OCI-LY3 (cell line): ENCODE measurements at regions not wholly inside any gene's neighbourhood (a gene's known extent, or its start where the extent isn't known, plus 50 kb on each side); places are given as distances from the start of the nearest gene placed in this dataset.

Source experiments
- H2AFZ ChIP-seq: fragments of 200-600, 300-600 bp; shearing (Covaris generic); 2 replicates; pipeline ENCODE4 v1.6.0; 2014; ENCODE audit warnings: antibody characterized with exemption, low read depth, low read length
- H3K27ac ChIP-seq: fragments of 200-600, 300-600 bp; sonication (generic); 2 replicates; pipeline ENCODE4 v1.5.1; 2014; ENCODE audit warnings: mild to moderate bottlenecking, low read length, moderate library complexity, mixed read lengths
- H3K27me3 ChIP-seq: fragments of 200-600, 300-600 bp; sonication (generic); 2 replicates; pipeline ENCODE4 v1.6.1; 2014; ENCODE audit warnings: low read depth, low read length, mixed read lengths
- H3K36me3 ChIP-seq: fragments of 200-600, 300-600 bp; sonication (generic); replicated peaks from 2 replicates; pipeline ENCODE3; 2014; ENCODE audit warnings: low read depth, low read length, mixed read lengths
- H3K4me1 ChIP-seq: fragments of 300-600, 200-600 bp; sonication (generic); 2 replicates; pipeline ENCODE4 v1.6.1; 2014; ENCODE audit warnings: low read length, mixed read lengths
- H3K4me2 ChIP-seq: fragments of 200-600, 300-600 bp; sonication (generic); 2 replicates; pipeline ENCODE4 v1.6.1; 2014; ENCODE audit warnings: low read length, mixed read lengths
- H3K4me3 ChIP-seq: fragments of 300-600, 200-600 bp; sonication (generic); 2 replicates; pipeline ENCODE4 v1.5.1; 2014; ENCODE audit warnings: antibody characterized with exemption, mild to moderate bottlenecking, low read length, moderate library complexity
- H3K79me2 ChIP-seq: fragments of 300-600, 200-600 bp; shearing (Covaris generic); 2 replicates; pipeline ENCODE4 v1.6.1; 2014; ENCODE audit warnings: mild to moderate bottlenecking, low read length, mixed read lengths
- H3K9ac ChIP-seq: fragments of 300-600, 200-600 bp; shearing (Covaris generic); 2 replicates; pipeline ENCODE4 v1.6.0; 2014; ENCODE audit warnings: mild to moderate bottlenecking, low read length, moderate library complexity
- H3K9me3 ChIP-seq: fragments of 200-600, 300-600 bp; shearing (Covaris generic); 2 replicates; pipeline ENCODE4 v1.6.1; 2014; ENCODE audit warnings: low read length, mixed read lengths; ENCODE audit not compliant: insufficient read depth
- H4K20me1 ChIP-seq: fragments of 200-600, 300-600 bp; sonication (generic); 2 replicates; pipeline ENCODE4 v1.6.1; 2016; ENCODE audit warnings: low read length, mixed read lengths; ENCODE audit not compliant: insufficient read depth
- EZH2phosphoT487 ChIP-seq: fragments of 200-600 bp; shearing (Covaris generic); IDR thresholded peaks from 2 replicates; pipeline ENCODE4 v1.6.1; 2018; ENCODE audit warnings: antibody characterized with exemption, mixed run types, low read depth
- TF ChIP-seq, protein P1 (sequence below): fragments of 200-600, 300-600 bp; sonication (generic); IDR thresholded peaks from 2 replicates; pipeline ENCODE4 v1.5.1; 2014; ENCODE audit warnings: antibody characterized with exemption, low read length, low read depth

DNA sequence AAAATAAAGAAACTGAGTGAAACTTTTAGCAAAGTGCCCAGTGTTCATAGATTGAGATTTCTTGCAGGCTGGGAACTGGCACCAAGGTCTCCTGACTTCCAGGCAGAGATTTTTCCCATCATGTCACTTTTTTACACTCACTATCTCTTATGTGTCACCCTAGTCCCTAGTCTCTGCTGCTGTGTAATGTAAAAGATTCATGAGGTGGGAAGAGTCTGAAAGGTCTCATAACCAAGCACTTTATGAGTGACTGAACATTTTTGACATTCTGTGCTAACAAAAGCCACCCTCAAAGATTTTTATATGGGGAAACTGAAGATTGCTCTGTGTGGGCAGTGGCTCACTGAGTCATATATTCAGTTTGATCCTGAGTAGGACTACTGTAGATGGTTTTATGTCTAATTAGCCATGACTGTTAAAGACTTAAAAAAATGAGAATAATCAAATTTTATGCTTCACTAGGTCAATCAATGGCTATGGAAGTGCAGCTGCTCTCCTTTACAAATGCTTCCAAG is 900.3 kb upstream of the SORCS1 start:
- no peaks in the 10 kb centered on the region for H3K9me3 ChIP-seq
- H4K20me1 ChIP-seq, result no peaks in the 10 kb centered on the region
- H3K79me2 ChIP-seq, result no peaks in the 10 kb centered on the region
- no peak overlapping the region for H3K4me3 ChIP-seq
- H3K4me2 ChIP-seq, result no peak overlapping the region
- no peaks in the 10 kb centered on the region for H3K36me3 ChIP-seq
- H3K4me1 ChIP-seq, result no peaks in the 10 kb centered on the region
- no peak overlapping the region for H2AFZ ChIP-seq
- no peak for TF ChIP-seq EZH2phosphoT487
- TF ChIP-seq, protein P1, sequence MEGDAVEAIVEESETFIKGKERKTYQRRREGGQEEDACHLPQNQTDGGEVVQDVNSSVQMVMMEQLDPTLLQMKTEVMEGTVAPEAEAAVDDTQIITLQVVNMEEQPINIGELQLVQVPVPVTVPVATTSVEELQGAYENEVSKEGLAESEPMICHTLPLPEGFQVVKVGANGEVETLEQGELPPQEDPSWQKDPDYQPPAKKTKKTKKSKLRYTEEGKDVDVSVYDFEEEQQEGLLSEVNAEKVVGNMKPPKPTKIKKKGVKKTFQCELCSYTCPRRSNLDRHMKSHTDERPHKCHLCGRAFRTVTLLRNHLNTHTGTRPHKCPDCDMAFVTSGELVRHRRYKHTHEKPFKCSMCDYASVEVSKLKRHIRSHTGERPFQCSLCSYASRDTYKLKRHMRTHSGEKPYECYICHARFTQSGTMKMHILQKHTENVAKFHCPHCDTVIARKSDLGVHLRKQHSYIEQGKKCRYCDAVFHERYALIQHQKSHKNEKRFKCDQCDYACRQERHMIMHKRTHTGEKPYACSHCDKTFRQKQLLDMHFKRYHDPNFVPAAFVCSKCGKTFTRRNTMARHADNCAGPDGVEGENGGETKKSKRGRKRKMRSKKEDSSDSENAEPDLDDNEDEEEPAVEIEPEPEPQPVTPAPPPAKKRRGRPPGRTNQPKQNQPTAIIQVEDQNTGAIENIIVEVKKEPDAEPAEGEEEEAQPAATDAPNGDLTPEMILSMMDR, result no peak
- no peaks in the 10 kb centered on the region for H3K27me3 ChIP-seq
- H3K27ac ChIP-seq, result no peak overlapping the region
- H3K9ac ChIP-seq, result no peak overlapping the region

DNA sequence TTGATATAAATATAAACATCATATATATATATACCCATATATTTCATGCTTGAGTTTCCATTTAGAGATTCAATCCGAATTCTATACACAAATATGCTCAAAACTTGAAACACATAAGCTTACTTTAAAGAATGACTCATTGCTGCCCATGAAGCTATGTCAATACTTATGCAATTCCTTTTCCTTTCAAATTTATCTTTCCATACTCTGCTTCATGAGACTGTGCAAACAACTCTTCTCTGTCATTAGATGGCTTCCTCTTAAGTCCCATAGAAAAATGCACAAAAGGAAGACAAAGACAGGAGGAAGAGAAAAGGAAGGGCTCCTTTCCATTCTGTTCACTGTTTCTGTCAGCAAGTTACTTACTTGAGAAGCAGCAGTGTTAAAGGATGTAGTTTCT is 895.7 kb upstream of the SORCS1 start:
- Histone ChIP-seq H3K4me1 (no peaks in the 10 kb centered on the region), H3K79me2 (no peaks in the 10 kb centered on the region), H2AFZ (no peak overlapping the region), H3K27me3 (no peaks in the 10 kb centered on the region), H3K4me3 (no peak overlapping the region), H3K36me3 (no peaks in the 10 kb centered on the region), H3K27ac (no peak overlapping the region), H3K4me2 (no peak overlapping the region), H4K20me1 (no peaks in the 10 kb centered on the region), H3K9me3 (no peaks in the 10 kb centered on the region), H3K9ac (no peak overlapping the region)
- TF ChIP-seq, protein P1, result no peak
- no peak for TF ChIP-seq EZH2phosphoT487

DNA sequence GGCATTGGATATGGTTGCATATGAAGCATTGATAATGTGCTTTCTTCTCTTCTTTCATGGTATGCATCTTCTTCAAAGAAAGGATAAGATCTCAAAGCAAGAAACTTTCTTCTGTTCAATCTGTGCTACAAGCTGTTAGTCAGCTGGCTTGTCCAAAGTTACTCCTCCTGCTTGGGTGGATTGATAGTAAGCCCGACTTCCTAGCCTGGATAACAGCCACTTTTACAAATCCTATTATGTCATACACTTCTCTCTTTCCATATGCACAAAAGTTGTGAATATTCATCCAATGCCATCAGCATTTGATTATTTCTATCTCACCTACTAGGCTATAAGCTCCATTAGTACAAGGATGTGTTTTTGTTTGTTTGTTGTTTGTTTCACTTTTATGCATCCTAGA is 891.0 kb upstream of the SORCS1 start:
- Histone ChIP-seq H4K20me1 (no peaks in the 10 kb centered on the region), H3K9me3 (no peaks in the 10 kb centered on the region), H3K27ac (no peak overlapping the region), H2AFZ (no peak overlapping the region), H3K9ac (no peak overlapping the region), H3K4me1 (no peaks in the 10 kb centered on the region), H3K4me2 (no peak overlapping the region), H3K79me2 (no peaks in the 10 kb centered on the region), H3K27me3 (no peaks in the 10 kb centered on the region), H3K4me3 (no peak overlapping the region), H3K36me3 (no peaks in the 10 kb centered on the region)
- no peak for TF ChIP-seq EZH2phosphoT487
- TF ChIP-seq, protein P1, result no peak

DNA sequence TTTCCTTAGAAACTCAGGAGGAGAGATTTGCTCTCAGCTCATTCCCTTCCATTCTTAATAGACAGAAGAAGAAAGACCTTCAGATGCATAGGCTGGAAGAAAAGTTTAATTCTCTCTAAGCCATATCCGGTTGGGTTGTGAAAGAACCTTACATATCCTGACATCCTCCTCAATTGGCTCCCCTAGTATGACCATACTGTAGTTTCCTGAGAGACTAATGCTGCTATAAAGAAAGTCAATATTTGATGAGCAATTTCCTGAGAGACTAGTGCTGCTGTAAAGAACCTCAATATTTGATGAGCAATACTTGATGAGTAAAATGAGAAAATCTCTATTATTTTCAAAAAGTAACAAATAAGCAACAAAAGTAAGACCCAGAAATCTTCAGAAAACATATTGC is 888.5 kb upstream of the SORCS1 start:
- Histone ChIP-seq H3K9ac (no peak overlapping the region), H3K27ac (no peak overlapping the region), H3K36me3 (no peaks in the 10 kb centered on the region), H3K79me2 (no peaks in the 10 kb centered on the region), H3K4me3 (no peak overlapping the region), H2AFZ (no peak overlapping the region), H3K4me1 (no peaks in the 10 kb centered on the region), H3K27me3 (no peaks in the 10 kb centered on the region), H4K20me1 (no peaks in the 10 kb centered on the region), H3K9me3 (no peaks in the 10 kb centered on the region), H3K4me2 (no peak overlapping the region)
- TF ChIP-seq, protein P1, result no peak
- no peak for TF ChIP-seq EZH2phosphoT487
